Vagina (tissue), 2 donors: ENCODE measurements at regions not wholly inside any gene's neighbourhood (a gene's known extent, or its start where the extent isn't known, plus 50 kb on each side); places are given as distances from the start of the nearest gene placed in this dataset.

Experiments used
- CTCF ChIP-seq, 3 experiments: fragments of 450-650 bp in 2 of 3; fragments of 200-600 bp in 1 of 3; sonication (generic) in 1 of 3; IDR thresholded peaks; one replicate each; pipeline ENCODE4 v1.5.1; 2017 to 2019; ENCODE audit warnings: antibody characterized with exemption in 3 of 3, mild to moderate bottlenecking in 2 of 3, moderate library complexity in 2 of 3
- POLR2A ChIP-seq, 2 donors: fragments of 450-650 bp; IDR thresholded peaks; one replicate each; pipeline ENCODE4 v1.6.1; 2017; ENCODE audit warnings: antibody characterized with exemption in 2 of 2, mild to moderate bottlenecking in 2 of 2, moderate library complexity in 2 of 2

- TF ChIP-seq POLR2A (IDR thresholded peaks at IDR 0.05) (no peak), CTCF (IDR thresholded peaks at IDR 0.05) (no peak)
These were observed 122.9 kb upstream of the ARHGAP20 start for GRCh38 chr11:110835106-110835505.
